GM21737 (cell line): ENCODE measurements at regions not wholly inside any gene's neighbourhood (a gene's known extent, or its start where the extent isn't known, plus 50 kb on each side); places are given as distances from the start of the nearest gene placed in this dataset.
"Not testable (repeated sequence)": the region's sequence is repeated elsewhere in the genome, so short reads cannot be mapped to it uniquely, and the experiment has no call there.

Source experiments
- ATAC-seq: cut with Tn5 transposase; IDR thresholded peaks from one replicate; pipeline ENCODE4 v1.9.1; 2021; ENCODE audit warnings: mild to moderate bottlenecking, moderate library complexity; ENCODE audit not compliant: unreplicated experiment

DNA sequence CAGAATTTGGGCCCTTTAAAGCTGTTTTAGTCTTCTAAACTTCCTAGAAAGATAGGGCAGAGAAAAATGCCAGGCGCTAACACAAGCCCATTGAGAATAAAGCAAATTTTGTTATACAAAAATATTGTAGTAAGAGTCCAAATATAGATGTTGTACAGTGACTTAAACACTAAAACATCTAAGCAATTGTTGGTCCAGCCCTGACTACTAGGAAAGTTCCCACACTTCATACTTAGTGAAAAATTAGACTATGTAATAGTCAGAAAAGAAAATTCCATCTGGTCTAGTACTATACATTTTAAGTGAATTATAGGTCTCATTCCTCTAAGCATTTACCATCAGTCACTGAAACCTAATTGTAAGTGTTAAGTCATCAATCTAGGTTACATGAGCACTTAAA is 1518.3 kb upstream of the SLC10A2 start:
- ATAC-seq: no peak

DNA sequence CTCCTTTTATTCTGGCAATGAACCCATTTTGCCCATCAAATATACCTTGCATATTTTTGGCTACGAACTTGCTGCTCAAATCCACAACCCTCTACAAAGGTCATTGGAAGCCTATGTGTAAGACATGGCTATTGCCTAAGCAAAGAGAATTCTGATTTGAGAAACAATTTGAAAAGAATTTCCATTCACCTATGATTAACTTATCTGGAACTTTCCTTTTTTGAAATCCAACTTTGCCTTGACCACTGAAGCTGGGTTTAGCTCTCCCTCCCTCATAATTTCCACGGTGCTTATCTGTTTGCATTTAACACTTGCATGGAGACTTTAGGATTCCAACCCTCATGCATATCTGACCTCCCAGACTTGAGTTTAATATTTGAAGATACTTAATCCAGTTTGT is 1514.7 kb upstream of the SLC10A2 start:
- no peak for ATAC-seq

GRCh38 chr13:104577071-104577815 is 1511.0 kb upstream of the SLC10A2 start:
- ATAC-seq: no peak

DNA sequence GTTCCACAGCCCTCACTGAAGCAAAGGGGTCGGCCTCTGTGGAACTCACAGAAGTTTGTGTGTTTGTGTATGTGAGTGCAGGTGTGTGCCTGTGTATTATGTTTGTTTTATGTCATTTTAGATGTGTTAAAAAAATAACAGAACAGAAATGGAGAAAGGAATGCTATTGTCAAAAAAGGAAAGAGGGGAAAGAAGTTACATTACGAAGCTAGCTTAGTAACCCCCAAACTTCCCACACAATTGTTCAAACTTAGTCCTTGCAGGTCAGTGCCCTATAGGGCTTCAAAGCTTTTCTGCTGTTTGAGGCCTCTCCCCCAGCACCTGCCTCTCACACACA is 1505.6 kb upstream of the SLC10A2 start:
- ATAC-seq: no peak

DNA sequence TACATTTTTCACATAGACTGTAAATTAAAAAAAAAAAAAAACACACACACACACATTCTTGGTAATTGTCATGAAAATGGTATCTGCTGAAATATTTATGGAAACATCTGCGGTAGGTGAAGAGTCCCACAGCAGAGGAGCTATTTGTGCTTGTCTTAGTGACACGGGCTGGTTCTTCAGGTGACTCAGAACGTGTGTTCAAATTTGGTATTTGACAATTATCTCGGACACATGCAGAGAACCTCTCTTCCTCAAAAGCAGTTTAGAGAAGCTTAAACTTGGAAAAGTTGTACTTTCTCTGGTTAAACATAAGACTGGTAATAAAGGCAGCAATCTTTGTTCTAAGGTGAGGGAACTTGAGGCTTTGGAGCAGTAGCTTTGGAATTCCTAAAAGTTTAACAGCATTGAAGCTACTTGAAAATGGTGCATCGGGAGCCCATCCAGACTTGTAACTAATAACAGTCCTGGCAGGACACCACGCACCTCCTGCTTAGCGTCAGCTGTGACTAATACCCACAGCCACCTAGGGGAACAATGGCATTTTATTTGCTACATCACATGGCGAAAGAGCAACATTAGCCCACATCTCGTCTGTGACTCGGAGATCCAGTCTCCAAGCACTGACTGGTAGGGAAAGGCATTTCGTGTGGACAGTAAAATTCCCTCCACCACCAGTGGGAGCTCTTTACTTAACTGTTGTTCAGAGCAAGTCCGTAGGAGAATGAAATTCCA is 1505.1 kb upstream of the SLC10A2 start:
- no peak for ATAC-seq

- ATAC-seq: no peak
These were observed 1500.9 kb upstream of the SLC10A2 start for GRCh38 chr13:104567114-104567513.

DNA sequence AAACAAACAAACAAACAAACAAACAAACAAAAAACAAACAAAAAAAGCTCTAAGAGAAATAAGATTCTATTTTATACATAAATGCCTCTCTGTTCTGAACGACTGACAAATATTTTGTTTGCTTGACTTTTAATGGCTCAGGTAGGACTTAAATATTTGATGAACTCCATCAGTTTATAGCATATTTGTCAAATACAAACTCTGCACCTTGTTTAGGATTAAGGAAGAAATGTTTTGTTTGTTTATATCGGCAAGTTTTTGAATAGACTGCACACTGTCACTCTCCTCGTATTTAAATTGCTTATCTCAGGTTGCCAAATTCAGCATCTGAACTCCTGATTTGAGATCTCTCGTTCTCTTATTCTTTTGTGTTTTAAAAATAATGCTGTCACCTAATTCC is 1499.7 kb upstream of the SLC10A2 start:
- ATAC-seq: no peak

DNA sequence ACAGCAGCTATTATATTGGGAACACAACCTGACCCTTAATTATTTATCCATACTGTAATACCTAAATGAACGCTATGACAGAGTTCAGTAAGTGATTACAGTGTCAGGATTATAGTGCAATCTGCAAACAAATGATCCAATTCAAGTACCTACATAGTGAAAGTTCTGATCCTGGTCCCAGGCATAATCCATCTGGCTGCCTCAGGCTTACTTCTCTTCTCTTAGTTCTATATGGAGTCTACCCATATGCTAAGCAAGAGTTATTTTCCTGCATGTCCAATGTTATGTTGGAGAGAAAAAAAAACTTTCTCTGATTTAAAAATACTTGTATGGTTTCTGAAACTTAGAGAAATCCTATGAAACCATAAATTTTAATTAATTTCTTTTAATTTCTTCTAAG is 1487.7 kb upstream of the SLC10A2 start:
- no peak for ATAC-seq

- ATAC-seq: no peak
These were observed 1487.0 kb upstream of the SLC10A2 start for GRCh38 chr13:104553186-104553585.

DNA sequence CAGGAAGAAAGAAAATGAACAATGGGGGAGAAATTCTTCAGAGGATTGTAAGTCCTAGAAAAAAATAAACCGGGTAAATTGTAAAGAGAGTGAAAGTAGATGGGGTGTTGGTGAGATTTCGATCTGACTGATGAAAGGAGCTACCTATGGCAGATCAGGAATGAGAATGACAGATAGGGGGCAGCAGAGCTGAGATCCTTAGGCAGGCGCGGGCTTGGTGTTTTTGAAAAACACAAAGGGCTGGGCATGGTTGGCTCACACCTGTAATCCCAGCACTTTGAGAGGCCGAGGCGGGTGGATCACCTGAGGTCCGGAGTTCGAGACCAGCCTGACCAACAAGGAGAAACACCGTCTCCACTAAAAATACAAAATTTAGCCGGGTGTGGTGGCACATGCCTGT is 1468.6 kb upstream of the SLC10A2 start:
- ATAC-seq: no peak

- no peak for ATAC-seq
These were observed 1465.9 kb upstream of the SLC10A2 start for GRCh38 chr13:104532132-104532531.

GRCh38 chr13:104530741-104531140 is 1464.5 kb upstream of the SLC10A2 start:
- no peak for ATAC-seq

GRCh38 chr13:104526561-104526960 is 1460.3 kb upstream of the SLC10A2 start:
- no peak for ATAC-seq

DNA sequence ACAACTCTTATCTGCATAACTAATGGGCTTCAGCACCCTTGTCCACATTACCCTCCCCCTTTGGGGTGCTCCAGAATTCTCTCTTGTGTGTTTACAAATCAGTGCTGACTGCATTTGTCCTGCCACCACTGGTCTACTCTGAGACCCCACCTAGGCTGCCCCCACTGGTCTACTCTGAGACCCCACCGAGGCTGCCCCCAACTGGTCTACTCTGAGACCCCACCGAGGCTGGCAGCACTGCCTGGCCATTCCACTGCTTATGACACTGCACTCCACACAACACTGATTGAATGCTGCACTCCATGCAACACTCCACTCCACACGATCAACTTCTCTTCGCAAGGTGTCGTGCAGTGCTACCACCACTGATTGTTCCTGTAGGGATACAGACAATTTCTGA is 1459.2 kb upstream of the SLC10A2 start:
- no peak for ATAC-seq

GRCh38 chr13:104522235-104523072 is 1456.2 kb upstream of the SLC10A2 start:
- no peak for ATAC-seq

DNA sequence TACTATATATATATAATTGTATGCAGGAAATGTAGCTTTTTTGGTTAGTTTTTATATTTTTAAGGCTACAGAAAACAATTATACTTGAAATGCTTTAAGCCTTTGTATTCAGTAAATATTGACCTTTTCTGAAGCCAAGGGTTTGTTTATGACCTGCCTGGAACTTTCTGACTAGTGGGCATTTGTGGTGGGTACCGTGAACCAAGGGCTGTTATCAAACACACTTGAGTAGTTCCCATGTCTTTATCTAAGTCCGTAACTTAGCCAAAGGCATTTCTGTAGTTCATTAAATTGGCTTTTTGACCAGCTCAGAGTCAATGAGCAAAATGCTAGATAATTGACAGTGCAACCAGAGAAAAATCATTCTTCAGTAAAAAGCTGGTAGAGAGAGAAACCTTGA is 1444.2 kb upstream of the SLC10A2 start:
- ATAC-seq: no peak

DNA sequence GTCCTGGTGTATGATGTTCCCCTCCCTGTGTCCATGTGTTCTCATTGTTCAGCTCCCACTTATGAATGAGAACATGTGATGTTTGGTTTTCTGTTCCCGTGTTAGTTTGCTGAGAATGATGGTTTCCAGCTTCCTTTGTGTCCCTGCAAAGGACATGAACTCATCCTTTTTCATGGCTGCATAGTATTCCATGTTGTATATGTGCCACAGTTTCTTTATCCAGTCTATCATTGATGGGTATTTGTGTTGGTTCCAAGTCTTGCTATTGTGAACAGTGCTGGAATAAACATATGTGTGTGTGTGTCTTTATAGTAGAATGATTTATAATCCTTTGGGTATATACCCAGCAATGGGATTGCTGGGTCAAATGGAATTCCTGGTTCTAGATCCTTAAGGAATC is 1427.3 kb upstream of the SLC10A2 start:
- ATAC-seq: not testable (repeated sequence)

DNA sequence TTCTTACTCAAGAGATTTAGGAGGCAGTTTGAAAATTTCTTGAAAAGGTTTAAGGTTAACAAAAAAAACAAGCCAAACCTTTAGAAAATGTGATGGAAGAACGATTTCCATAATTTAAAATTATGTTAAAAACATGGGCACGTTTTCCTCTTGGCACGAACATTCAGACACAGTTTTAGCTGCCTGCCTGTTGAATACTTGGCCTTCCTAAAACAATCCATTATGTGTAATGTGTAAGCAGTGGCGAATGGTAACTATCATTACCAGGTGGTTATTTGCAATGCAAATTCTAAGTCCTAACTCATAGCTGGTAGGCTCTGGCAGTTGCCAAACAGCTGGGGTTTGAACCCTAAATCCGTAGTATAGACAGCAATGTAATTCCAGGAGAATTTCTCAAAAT is 1425.7 kb upstream of the SLC10A2 start:
- no peak for ATAC-seq

DNA sequence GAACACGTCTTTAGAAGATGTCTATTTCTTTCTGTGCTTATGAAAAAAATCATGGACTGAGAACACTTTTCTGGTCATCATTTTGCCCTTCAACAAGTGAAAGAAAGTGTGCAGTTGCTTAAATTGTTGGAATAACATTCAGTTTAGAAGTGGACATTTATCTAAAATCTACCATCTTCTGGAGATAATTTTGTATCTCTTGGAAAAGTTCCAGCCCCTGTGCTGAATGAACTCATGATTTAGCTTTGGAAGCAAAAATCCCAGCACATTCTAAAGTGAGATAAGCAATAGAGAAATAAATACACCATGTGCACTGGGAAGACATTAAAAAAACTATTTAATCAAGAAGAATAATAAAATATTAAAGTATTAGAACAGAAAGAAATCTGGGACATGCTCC is 1420.8 kb upstream of the SLC10A2 start:
- ATAC-seq: no peak

DNA sequence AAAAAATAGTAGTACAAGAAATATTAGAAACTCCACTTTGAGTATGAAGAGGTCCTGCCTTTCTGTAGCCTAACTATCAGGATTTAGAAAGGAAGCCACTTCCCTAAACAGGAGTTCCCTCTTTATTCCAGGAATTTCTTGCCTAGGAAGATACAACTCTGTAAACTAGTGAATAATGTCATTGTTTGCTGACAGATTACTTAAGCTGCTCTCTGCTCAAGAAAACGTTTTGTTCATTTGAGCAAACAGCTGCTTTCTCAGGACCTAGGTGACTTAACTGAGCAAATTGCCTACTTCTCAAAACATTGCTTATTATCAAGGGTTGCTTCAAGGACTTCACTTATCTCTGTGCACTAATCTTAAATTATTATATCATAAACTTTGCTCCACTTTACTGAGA is 1419.4 kb upstream of the SLC10A2 start:
- ATAC-seq: no peak

DNA sequence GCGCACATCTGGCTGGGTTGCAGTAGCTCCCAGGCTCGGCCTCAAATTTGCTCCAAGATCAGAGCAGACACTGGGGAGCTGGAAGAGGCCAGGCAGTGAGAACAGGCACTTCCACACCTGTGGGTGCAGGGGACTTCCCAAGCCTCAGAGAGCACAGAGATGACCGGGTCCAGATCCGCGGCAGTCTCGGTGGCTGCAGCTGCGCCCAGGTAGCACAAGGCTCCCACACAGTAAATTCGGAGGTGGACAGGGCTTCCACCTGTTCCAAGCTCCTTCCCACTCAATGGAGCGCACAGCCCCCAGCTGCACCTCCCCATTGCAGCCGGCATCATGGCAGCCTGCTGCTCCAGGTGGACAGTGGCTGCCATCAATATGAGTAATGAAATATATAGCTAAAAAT is 1417.4 kb upstream of the SLC10A2 start:
- no peak for ATAC-seq

DNA sequence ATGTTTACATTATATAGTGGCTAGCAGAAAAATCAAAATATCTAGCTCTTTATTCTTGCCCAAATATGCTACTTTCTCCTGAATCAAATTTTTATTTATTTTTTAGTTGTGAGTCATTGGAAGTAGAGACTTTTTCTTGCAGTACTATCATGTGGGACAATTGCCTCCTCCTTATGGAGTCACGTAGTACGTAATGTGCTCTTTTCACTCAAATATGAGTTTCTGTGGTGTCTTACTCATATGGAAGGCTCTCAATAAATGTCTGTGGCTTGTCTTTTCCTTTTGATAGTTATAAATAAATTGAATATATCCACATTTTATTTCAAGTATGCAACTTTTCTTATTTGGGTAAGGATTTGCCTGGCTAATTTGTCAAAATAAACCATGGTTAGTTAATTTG is 1411.0 kb upstream of the SLC10A2 start:
- no peak for ATAC-seq
